Hepatocyte (in vitro differentiated cells): ENCODE measurements at regions not wholly inside any gene's neighbourhood (a gene's known extent, or its start where the extent isn't known, plus 50 kb on each side); places are given as distances from the start of the nearest gene placed in this dataset.

Source experiments
- DNase-seq: peaks from one replicate; pipeline ENCODE4 v3.0.0-alpha.2; 2016; ENCODE audit warnings: low spot score
- H2AFZ ChIP-seq: fragments of 200-600 bp; sonication (generic); 2 replicates; pipeline ENCODE4 v1.6.0; 2016; ENCODE audit warnings: antibody characterized with exemption, mild to moderate bottlenecking
- H3K27ac ChIP-seq: fragments of 200-600 bp; sonication (generic); 2 replicates; pipeline ENCODE4 v1.5.1; 2016; ENCODE audit warnings: mild to moderate bottlenecking
- H3K27me3 ChIP-seq: fragments of 200-600 bp; sonication (generic); 2 replicates; pipeline ENCODE4 v1.6.1; 2016
- H3K36me3 ChIP-seq: fragments of 200-600 bp; sonication (generic); replicated peaks from 2 replicates; pipeline ENCODE4 v1.5.1; 2016; ENCODE audit warnings: low read depth; ENCODE audit not compliant: insufficient read depth
- H3K4me1 ChIP-seq: fragments of 200-600 bp; sonication (generic); 2 replicates; pipeline ENCODE4 v1.5.1; 2016; ENCODE audit warnings: mild to moderate bottlenecking, moderate library complexity; ENCODE audit not compliant: insufficient read depth
- H3K4me2 ChIP-seq: fragments of 200-600 bp; sonication (generic); 2 replicates; pipeline ENCODE4 v1.6.0; 2016
- H3K4me3 ChIP-seq: fragments of 200-600 bp; sonication (generic); 2 replicates; pipeline ENCODE4 v1.5.1; 2016; ENCODE audit warnings: mild to moderate bottlenecking
- H3K79me2 ChIP-seq: fragments of 200-600 bp; sonication (generic); 2 replicates; pipeline ENCODE4 v1.6.0; 2017; ENCODE audit warnings: mild to moderate bottlenecking
- H3K9me2 ChIP-seq: fragments of 200-600 bp; sonication (generic); replicated peaks from 2 replicates; pipeline ENCODE4 v1.6.0; 2017; ENCODE audit warnings: mild to moderate bottlenecking; ENCODE audit not compliant: insufficient read depth
- H3K9me3 ChIP-seq: fragments of 200-600 bp; sonication (generic); 2 replicates; pipeline ENCODE4 v1.5.1; 2016; ENCODE audit warnings: low read depth, mild to moderate bottlenecking
- H4K20me1 ChIP-seq: fragments of 200-600 bp; sonication (generic); 2 replicates; pipeline ENCODE4 v1.6.0; 2016; ENCODE audit warnings: mild to moderate bottlenecking; ENCODE audit not compliant: insufficient read depth, poor library complexity, severe bottlenecking
- CTCF ChIP-seq: fragments of 200-600 bp; sonication (generic); IDR thresholded peaks from 2 replicates; pipeline ENCODE4 v1.5.1; 2016; ENCODE audit warnings: antibody characterized with exemption, mild to moderate bottlenecking; ENCODE audit not compliant: poor library complexity
- EZH2 ChIP-seq: fragments of 200-600 bp; sonication (generic); IDR thresholded peaks from 2 replicates; pipeline ENCODE4 v1.6.1; 2016; ENCODE audit warnings: antibody characterized with exemption, mild to moderate bottlenecking, borderline replicate concordance
- EZH2phosphoT487 ChIP-seq: fragments of 200-600 bp; sonication (generic); IDR thresholded peaks from one replicate; pipeline ENCODE4 v1.6.1; 2018; ENCODE audit warnings: antibody characterized with exemption, mild to moderate bottlenecking, low read depth, moderate library complexity; ENCODE audit not compliant: unreplicated experiment, severe bottlenecking
- WGBS: methylation state at CpG from one replicate; pipeline ENCODE4 v1.1.6; 2016; ENCODE audit warnings: low lambda C conversion rate; ENCODE audit errors: missing lambda C conversion rate; 5-methylcytosine and 5-hydroxymethylcytosine counted together

DNA sequence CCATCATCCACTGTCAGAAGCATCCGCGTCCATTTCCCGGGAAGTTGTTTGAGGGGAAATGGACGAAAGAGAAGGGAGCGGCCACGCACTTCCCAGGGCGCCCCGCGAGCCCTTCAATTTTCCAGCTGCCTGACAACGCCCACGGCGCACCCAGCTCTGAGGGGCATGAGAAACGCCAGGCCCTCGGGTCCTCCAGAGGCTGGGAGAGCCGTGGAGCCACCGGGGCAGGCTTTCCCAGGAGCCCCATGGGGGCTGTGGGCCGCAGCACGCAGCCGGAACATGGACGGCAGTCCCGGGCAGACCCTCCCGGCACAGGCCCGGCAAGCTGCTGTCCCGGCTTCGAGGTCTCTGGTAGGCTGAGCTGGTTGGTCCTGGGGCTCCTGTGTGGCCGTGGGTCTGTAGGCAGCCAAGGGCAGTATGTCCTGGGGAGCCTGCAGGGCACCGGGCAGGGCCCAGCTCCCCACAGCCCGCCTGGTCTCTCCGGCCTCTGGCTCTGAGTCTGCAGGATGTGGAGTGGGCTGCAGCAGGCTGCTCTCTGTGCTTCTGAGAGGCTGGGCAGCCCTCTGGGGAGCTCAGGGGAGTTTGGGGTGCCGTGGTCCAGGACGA, 115.2 kb downstream of the FAM53A start:
- no peak overlapping the region for H2AFZ ChIP-seq
- H3K4me1 ChIP-seq, result no peaks in the 10 kb centered on the region
- no peaks in the 10 kb centered on the region for H4K20me1 ChIP-seq
- H3K4me3 ChIP-seq, result no peak overlapping the region
- H3K27me3 ChIP-seq, result no peaks in the 10 kb centered on the region
- H3K27ac ChIP-seq, result no peak overlapping the region
- TF ChIP-seq EZH2 (no peak), CTCF (no peak), EZH2phosphoT487 (no peak)
- no peak overlapping the region for H3K4me2 ChIP-seq
- H3K9me3 ChIP-seq, result no peaks in the 10 kb centered on the region
- no peaks in the 10 kb centered on the region for H3K36me3 ChIP-seq
- 86% methylated on average over 27 of the region's 31 CpGs for WGBS
- H3K79me2 ChIP-seq, result no peaks in the 10 kb centered on the region
- no peaks in the 10 kb centered on the region for H3K9me2 ChIP-seq
- no peak for DNase-seq

DNA sequence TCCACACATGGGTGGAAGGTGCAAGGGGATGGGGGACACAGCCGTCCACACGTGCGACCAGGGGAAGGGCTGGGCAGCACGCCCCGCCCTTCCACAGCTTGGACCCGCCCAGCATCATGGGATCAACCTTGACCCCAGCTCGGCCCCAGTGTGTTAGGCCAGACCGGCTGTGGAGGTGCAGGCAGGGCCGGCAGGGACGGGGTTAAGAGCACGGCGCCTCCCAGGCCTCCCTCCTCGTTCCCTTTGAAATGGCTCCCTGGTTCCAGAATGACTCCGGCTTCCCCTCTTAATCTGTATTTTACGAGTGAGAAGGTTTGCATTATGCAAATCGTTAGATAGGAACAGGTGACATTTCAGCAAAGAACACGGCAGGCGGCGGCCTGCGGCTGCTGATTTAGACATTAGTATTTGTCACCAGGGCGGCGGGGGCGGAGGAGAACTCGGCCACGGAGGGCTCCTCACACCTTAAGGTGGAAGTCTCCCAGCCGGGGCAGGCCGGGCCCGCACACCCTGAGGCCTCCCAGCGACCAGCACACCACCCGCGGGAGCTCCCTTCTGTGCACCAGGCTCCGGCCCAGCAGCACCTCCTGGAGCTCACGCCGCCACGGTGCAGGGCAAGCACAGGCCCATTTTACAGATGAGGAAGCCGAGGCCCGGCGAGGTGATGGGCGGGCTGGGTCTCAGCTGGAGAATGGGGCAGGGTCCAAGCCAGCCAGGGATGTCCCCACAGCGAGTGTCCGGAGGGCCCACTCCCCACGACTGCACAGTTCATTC, 116.1 kb downstream of the FAM53A start:
- H3K27me3 ChIP-seq, result no peaks in the 10 kb centered on the region
- H4K20me1 ChIP-seq, result no peaks in the 10 kb centered on the region
- 52% methylated on average over 39 of the region's 42 CpGs for WGBS
- no peaks in the 10 kb centered on the region for H3K36me3 ChIP-seq
- no peak overlapping the region for H3K4me3 ChIP-seq
- H3K9me2 ChIP-seq, result no peaks in the 10 kb centered on the region
- no peak for DNase-seq
- H3K27ac ChIP-seq, result no peak overlapping the region
- no peak overlapping the region for H2AFZ ChIP-seq
- H3K4me1 ChIP-seq, result no peaks in the 10 kb centered on the region
- no peaks in the 10 kb centered on the region for H3K79me2 ChIP-seq
- no peaks in the 10 kb centered on the region for H3K9me3 ChIP-seq
- no peak overlapping the region for H3K4me2 ChIP-seq
- no peak for TF ChIP-seq EZH2phosphoT487
- TF ChIP-seq EZH2, result no peak
- TF ChIP-seq CTCF, result no peak

DNA sequence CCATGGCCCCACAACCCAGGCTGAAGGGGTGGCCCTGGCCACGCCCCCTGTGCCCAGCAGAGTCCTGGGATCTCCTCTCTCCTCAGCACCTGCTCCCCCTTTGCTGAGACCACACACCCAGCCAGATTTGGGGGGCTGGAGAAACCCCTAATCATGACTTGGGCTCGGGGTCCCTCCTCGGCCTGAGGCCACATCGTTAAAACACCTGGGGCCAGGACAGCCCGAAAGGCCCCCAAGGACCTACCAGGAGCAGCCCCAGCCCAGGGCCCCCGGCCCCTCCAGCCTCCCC, 116.7 kb downstream of the FAM53A start:
- 93% methylated on average over 5 of the region's 6 CpGs for WGBS
- no peaks in the 10 kb centered on the region for H4K20me1 ChIP-seq
- H3K36me3 ChIP-seq, result no peaks in the 10 kb centered on the region
- DNase-seq, result no peak
- no peaks in the 10 kb centered on the region for H3K9me3 ChIP-seq
- H3K27me3 ChIP-seq, result no peaks in the 10 kb centered on the region
- no peaks in the 10 kb centered on the region for H3K79me2 ChIP-seq
- no peak overlapping the region for H3K27ac ChIP-seq
- H3K4me2 ChIP-seq, result no peak overlapping the region
- H3K4me3 ChIP-seq, result no peak overlapping the region
- no peaks in the 10 kb centered on the region for H3K9me2 ChIP-seq
- TF ChIP-seq CTCF (no peak), EZH2phosphoT487 (no peak), EZH2 (no peak)
- H2AFZ ChIP-seq, result no peak overlapping the region
- H3K4me1 ChIP-seq, result no peaks in the 10 kb centered on the region
